Superior temporal gyrus (tissue), 1 donor: ENCODE measurements at regions not wholly inside any gene's neighbourhood (a gene's known extent, or its start where the extent isn't known, plus 50 kb on each side); places are given as distances from the start of the nearest gene placed in this dataset.

Experiments
- DNase-seq: peaks from one replicate; pipeline ENCODE4 v3.0.0-alpha.2; 2016; ENCODE audit errors: extremely low spot score

DNA sequence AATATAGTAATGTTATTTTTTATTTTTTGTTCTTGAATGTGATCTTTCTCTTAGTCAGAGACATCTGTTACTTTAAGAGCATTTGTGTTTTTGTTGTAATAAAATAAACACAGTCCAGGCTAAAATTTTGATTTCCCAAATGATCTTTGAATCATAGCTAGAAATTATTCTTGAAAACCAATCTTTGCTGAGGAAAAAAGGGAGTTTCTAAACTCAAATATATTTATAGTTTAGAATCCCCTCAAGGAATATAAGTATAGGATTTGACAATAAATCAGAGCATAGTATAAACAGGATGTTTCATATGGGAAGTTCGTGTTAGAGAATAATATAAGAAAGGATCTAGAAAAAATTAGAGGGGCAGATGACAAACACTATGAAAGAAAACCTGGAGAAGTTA lies 118.8 kb upstream of the ADAMTS19 start:
- DNase-seq = no peak

DNA sequence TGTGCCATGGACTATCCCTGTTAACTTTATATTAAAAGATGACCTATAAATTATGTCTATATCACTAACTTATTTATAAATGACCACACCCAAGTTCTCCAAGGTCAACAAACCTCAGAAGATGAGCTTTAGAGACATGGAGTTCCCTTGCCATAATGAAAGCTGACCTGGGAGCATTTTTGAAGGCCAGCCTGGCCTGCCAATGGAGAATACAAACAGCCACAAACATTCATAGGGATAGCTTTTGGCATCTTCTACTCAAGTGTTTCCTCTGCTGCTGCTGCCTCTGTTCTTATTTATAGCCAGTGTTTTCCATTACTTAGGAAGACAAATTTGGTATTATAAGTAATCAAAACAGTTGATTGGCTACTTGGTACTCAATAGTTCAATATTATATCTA lies 117.3 kb upstream of the ADAMTS19 start:
- DNase-seq = no peak

DNA sequence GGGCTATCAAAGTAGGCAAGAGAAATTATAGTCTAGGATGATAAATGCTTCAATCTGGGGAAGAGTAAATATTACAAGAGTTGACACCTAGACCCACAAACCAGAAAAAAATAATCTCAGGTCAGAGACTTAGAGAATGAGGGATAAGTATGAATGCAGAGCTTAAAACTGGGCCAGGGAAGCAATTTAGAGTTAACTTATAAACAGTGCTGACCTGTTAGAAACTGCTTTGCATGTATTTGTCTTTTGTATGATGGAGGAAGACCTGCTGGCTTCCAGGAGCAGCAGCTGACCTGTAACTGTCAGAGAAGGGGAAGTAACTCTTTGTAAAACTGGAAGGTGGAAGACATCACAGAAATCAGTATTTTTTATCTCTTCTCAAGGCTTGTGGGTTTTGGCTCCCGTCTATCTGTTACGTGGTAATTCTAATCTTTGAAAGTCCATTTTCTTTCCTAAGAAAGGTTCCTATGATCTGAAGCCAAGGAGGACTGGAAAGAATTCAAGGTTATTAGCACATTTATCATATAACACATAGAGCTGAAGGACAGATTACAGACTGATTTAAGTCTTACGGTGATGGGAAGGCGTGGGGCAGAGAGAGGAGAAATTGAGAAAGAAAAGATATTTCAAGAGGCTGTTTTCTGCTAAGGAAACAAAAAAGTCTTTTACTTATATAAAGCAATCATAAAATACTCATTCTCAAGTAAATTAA lies 114.7 kb upstream of the ADAMTS19 start:
- DNase-seq = no peak

DNA sequence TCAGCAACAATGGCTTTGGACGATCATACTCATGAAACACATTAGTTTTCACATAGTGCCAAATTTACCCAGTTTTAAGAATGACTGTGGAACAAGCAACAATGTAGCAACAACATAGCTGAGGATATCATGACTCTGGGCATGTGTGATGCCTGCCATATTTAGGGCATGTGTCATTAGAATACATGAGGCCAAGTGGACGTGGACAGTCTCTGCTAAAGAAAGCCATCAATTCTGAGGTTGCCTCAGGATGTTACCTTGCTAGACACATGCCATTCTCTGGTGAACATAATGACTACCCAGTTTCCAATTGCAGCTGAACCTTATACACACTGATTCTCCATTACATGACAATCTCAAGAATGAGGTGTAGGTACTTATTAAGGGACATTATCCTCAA lies 103.3 kb upstream of the ADAMTS19 start:
- no peak for DNase-seq

DNA sequence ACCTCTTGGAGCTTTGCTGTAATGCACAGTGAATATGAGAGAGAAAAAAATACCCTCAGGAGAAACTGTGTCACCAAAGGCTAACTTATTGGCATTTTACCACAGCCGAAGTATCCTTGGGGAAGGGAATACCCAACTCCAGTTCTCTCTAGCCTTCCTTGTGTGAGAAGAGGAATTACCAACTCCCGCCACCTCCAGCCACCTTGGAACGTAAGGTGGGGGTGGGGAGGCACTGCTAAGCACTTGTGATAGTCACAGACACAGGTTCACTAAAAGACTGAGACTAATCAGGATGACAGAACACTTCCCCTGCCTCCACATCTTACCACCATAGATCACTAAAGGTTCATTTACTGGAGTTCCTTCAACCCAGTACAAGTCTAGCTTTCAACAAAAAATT lies 102.0 kb upstream of the ADAMTS19 start:
- no peak for DNase-seq

DNA sequence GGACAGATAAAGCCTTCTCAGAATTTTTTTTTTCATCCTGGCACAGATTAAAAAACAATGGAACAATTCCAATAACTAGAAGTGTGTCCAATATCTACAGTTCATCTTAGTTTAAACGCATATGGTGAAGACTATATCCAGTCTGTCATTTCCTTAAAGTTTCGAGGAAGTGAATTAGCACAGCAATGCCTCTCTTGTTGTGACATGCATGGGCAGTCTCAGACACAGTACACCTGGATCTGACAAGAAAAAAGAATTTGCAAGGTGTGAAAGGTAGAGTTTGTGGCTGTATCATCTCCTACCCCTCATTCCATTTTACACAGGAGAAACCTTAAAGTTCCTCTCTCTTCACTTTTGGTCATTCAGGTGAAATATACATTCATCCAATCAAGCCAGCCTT lies 100.6 kb upstream of the ADAMTS19 start:
- DNase-seq = no peak

DNA sequence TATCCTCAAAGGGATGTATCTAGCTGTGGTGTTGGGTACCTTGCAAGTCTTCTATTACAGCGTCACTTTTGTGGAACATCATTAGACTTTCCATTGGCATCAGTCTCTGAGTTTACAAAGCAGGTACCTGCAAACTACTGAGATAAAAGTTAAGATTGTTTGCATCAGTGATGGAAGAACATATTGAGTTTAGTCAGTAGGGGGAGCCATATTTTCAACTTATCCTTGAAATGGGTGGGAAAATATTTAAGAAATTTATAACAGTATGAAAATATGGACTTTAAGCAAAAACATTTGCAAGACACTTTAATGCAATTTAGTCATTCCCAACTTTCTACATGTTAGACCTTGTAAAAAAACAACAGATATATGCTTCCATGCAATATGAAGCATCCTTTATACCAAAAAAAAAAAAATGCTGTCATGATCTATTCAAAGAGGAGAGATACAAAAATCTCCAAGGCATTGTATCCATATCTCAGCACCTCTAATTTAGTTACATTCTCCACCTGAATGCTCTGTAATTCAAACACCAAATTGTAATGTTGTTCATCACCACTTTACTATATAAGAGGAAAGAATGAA lies 98.6 kb upstream of the ADAMTS19 start:
- DNase-seq = peak; percentile 37

DNA sequence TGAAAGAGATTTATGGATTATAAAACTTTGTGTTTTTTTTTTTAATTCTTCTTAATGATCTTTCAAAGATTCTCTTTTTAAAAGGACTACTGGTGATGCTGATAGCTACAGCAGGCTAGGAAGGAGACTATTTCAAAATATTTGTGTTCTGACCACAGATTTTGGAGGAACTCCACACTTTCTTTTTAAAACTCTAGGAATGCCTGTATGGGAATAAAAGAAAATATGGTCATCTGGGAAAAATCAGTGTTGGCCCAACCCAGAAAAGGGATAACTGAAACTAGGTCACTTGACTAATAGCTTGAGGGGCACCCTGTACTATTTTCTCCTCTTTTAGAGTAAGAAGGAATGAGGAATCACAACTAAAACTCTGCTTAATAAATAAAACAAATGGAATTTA lies 97.6 kb upstream of the ADAMTS19 start:
- no peak for DNase-seq

DNA sequence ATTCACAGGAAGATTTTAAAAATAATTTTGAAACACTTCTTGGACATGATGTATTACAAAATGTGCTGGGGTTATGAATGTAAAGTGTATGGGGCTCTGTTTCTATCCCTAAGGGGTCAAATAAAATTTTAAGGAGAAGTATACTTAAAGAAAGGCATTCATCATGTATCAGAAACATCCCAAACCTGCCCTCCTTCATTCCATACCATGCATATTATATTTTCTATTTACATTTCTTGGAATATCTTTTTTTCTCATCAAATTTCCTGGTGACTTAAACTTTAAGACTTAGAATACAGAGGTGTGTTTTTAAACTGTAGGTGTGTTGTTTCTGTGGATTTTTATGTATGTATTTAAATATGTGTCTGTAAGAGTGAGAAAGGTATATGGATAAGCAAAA lies 96.1 kb upstream of the ADAMTS19 start:
- no peak for DNase-seq

DNA sequence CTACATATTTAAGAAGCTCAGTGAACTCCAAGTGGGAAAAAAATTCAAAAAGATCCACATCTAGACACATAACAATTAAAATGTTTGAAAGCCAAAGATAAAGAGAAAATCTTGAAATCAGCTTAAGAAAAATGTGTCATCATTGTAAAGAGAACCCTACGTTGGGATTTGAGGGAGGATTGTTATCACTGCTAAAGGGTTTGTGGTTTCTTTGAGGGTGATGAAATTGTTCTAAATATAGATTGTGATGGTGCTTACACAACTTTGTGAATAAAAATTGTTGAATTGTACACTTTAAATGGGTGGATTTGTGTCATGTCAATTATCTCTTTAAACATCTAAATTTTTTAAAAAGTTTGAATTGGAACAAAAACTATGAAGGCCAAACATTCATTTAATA lies 92.2 kb upstream of the ADAMTS19 start:
- DNase-seq = no peak

DNA sequence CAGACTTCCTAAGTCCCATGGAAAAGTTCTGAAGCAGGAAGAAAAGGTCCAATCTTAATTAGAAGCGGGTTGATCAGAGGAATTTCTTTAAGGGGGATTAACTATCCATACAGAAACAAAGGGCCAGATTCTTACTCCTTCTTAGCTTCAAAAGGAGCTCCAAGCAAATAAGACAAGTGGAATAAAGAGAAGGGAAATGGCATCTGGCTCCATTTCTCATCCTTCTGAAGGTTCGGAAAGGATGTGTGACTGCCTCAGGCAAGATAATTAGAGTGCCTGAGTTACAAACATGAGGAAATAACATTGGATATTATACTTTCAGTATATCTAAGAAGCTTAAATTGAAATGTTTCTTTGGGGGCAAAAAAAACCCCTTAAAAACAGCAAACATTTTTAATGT lies 88.1 kb upstream of the ADAMTS19 start:
- DNase-seq = no peak

DNA sequence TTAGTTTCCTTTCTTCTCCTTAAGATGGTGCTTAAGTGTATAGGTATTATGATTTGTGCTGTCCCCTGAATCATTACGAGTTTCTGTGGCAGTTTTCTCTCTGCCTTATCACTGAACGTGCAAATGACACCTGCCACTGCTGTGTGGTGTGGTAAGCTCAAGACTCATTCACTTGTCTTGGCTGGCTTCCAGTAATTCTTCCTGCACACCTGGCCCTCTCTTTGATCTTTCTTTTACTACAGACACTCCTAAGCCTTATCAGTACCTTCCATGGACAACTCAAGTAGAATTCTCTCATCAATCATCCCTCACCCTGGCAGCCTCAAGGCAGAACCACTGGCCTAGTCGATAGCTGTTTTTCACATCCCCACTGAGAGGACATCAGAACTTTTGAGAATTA lies 82.6 kb upstream of the ADAMTS19 start:
- DNase-seq = no peak

DNA sequence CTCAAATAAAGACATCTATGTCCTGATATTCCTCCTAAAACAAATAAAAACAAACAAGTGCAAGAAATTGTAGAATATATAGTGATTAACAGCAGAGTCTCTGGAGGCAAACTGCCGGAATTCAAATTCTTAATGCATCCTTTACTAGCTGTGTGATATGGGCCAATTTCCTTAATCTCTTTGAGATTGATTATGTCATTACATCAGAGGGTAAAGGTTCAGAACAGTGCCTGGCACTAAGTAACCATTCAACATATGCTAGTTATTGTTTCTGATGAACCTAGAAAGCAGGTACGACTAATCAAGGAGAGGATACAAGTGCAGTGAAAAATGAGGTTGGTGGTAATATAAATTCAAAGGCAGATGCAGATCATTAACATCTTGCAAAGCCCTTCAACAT lies 81.1 kb upstream of the ADAMTS19 start:
- no peak for DNase-seq

DNA sequence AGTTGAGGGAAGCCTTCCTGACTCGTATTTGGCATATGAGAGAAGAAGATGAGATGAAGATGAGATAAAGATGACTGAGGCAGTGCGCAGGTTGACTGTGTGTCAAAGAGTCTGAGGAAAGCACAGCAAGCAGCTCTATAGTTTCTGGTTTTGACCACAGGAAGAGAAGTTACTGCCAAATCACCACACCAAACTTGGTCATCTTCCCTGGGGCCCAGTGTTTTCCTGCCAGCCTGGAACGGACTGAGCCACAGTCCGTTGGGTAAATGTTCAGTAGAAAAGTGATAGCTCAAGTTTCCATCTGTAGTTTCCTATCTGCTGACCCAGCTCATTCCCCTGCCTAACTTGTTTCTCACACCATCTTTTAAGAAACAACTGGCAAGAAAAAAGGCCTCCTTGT lies 80.7 kb upstream of the ADAMTS19 start:
- no peak for DNase-seq

DNA sequence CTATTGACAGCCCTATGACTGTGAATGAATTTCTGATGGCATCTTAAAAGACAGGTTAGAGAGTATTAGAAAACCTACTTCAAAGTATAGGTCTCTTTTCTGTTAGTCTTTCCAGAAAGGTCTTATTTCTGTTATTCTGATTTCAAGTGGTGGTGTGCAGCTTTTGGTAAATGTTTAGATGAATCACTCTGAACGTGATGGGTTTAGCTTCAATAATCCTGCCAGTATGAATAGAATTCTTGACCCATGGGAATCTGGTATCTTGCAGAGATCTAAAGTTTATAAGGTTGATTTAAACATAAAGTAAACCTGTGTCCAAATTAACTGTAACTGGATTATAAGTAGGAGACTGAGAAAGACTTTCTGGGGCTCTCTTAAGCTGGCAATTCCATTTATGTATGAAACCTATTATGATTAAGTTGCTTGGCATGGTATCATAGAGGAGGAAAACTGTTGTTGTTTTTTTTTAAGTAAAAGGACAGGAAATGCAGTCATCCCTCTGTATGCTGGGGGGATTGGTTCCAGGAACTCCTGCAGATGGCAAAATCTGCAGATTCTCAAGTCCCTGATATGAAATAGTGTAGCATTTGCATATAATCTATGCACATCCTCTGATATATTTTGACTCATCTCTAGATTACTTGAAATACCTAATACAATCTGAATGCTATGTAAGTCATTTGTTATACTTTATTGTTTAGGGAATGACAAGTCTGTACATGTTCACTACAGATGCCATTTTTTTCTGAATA lies 77.0 kb upstream of the ADAMTS19 start:
- no peak for DNase-seq

DNA sequence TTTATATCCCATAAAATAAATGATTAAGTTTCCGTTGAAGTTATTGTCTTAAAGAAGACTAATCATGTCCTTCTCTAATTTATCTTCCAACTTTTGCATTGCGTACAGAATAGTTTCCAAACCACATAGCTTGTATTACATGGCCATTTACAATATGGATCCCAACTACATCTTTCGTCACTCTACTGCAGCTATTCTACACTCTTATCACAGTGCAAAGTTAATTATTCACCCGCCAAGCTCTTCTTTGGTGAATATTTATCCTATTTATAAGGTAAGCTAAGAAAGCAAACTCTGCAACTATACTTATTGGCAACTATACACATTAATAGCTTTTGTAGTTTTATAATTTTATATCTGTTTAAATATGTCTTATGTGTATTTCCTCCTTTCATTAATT lies 75.9 kb upstream of the ADAMTS19 start:
- no peak for DNase-seq

DNA sequence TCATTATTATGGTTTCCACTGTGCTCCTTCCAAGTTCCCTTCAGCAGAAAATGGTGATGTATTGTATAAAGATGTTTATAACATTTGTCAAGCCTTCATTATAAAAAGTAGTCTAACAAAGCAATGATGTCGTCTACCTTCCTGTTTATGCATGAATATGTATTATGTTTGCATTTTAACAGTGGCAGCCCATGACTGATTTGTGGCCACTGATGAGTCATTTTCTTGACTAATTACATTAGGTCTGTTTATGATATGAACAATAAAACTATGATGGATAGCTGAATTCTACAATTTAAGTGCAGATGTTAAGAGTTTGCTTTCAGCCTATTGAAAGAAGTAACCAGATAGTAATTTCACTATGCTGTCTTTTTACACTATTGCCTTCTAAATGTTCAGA lies 75.4 kb upstream of the ADAMTS19 start:
- no peak for DNase-seq

DNA sequence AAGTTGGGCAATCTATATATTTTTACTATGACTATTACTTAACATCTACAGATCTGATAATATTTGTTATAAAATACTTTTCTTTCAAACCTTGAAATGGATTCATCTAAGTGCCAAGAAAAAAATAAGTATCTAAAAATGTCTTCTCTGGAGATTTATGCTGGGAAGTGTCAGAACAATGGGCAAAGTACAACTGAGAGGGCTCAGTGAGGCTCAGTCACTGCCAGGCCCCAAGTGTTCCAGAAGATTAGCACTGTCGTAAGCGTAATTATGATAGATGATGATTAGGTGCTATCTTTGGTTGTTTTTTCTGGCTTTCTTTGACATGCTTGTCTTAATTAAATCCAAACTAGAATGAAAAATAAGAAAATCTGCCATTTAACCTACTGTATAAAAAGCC lies 72.2 kb upstream of the ADAMTS19 start:
- no peak for DNase-seq

DNA sequence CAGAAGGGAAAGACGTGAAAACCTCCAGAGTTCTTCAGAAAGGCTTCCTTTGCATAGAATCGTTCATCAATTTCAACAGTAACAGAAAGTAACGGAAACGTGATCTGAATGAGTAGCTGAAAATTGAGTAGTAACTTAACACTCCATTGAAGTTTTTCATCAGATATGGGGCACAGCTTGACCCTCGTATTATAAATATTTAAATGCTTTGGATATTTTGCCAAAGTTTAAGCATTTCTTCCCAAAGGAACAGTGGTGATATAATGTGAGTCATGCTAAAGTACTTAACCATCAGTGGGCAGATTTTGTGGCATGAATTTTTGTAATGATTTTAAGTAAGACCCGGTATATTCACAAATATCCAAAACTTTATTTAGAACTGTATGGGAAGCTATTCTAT lies 67.4 kb upstream of the ADAMTS19 start:
- no peak for DNase-seq

DNA sequence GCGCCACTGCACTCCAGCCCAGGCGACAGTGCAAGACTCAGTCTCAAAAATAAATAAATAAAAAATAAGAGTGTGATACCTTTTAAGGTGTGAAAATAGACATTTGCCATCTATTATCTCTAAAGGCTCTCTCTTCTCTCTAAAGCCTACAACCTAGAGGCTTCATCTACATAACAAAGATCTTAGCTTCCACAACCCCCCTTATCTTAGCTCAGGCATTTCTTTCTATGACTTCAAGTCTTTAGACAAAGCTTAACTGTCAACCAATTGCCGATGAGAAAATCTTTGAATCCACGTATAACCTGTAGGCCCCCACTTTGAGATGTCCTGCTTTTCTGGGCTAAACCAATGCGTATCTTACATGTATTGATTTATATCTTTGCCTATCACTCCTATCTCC lies 64.9 kb upstream of the ADAMTS19 start:
- no peak for DNase-seq

DNA sequence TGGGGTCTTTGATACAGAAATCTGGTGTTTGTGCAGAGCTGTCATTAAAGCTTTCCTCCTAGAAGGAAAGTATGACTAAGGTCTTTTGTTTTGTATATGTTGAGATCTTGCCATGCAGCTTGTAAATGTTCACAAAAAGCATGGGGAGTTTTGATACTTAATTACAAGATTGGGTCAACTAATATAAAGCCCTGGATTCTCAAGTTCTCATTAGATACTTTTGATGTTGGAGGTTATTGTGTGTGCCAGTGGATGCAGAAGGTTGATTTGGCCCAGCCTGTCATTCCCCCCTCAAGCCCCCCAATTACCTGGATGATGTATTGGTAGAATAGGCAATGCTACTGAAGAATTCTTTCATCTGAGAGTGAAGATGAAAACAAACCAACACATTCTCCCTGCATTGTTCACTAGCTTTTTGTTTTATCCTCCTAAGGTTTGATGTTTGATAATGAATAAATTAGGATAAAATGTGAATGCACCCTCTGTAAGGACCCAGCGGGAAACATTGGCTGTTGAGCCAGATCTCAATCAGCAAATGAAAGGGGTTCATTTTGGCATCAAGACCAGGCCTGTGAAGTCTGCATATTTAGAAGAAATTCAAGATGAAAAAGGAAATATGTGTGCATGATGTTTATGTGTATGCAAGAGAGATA lies 61.9 kb upstream of the ADAMTS19 start:
- no peak for DNase-seq

DNA sequence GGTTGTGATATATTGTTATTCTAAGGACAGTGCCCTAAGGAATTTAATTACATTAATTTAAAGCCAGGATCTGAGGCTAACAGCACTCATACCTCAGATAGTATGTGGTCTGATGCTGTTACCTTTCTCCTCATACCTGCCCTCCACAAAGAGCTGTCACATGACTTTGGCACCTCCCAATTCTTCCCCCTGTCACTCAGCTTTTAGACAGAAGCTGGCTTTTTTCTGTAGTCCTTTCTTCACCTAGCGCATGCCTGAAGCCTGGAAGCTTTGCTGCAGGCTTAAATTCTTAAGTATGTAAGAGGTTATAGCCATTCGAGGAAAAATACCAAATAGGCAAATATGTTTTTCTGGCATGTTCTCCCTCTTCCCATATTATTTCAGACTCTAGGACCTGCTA lies 61.0 kb upstream of the ADAMTS19 start:
- no peak for DNase-seq
